HL-60 (cell line): ENCODE measurements at regions not wholly inside any gene's neighbourhood (a gene's known extent, or its start where the extent isn't known, plus 50 kb on each side); places are given as distances from the start of the nearest gene placed in this dataset.

ENCODE experiments used
- GABPA ChIP-seq: IDR thresholded peaks from 2 replicates; pipeline ENCODE4 v1.6.1; 2012; ENCODE audit warnings: low read depth
- POLR2AphosphoS5 ChIP-seq: IDR thresholded peaks from 2 replicates; pipeline ENCODE4 v1.6.1; 2012; ENCODE audit warnings: low read depth
- SPI1 ChIP-seq: IDR thresholded peaks from 2 replicates; pipeline ENCODE4 v1.6.1; 2012; ENCODE audit warnings: low read depth, mild to moderate bottlenecking, borderline replicate concordance
- TF ChIP-seq, protein P1 (sequence below): IDR thresholded peaks from one replicate; pipeline ENCODE4 v1.5.1; 2011; ENCODE audit warnings: low read length, control low read depth, inconsistent platforms; ENCODE audit not compliant: insufficient read depth

DNA sequence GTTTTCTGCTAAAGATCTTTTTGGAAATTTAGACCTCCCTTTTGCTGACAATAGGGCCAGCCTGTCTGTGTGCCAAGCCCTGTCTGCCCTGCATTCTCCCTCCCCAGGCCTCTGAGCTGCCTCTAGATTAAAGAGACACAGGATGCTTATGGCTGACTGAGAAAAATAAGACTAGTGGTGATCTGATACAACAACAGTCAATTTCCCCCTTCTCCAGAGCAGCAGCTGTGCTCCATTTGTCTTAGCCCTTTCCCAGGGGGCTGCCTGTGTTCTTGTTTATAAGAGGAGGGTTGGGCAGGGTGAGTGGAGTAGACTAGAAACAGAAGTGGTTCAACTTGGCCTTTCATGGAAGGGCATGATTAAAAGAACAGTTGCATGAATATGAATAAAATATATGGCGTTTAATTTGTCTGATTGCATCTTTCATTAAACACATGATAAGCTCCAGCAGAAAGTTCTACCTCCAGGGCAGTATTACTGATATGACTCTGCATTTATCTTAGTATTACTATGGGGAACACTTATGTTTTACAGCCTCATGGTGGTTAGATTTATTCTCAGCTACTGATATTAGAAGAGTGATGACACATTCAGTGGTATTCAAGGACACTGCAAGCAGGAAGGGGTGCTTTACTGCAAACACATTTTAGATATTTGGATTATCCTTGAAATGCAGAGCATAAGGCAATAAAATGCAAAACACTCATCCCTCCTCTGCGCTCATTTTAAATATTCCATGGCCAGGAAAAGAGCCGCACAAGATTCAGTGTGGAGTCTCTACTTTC is 150.2 kb upstream of the CLEC14A start:
- TF ChIP-seq, protein P1, sequence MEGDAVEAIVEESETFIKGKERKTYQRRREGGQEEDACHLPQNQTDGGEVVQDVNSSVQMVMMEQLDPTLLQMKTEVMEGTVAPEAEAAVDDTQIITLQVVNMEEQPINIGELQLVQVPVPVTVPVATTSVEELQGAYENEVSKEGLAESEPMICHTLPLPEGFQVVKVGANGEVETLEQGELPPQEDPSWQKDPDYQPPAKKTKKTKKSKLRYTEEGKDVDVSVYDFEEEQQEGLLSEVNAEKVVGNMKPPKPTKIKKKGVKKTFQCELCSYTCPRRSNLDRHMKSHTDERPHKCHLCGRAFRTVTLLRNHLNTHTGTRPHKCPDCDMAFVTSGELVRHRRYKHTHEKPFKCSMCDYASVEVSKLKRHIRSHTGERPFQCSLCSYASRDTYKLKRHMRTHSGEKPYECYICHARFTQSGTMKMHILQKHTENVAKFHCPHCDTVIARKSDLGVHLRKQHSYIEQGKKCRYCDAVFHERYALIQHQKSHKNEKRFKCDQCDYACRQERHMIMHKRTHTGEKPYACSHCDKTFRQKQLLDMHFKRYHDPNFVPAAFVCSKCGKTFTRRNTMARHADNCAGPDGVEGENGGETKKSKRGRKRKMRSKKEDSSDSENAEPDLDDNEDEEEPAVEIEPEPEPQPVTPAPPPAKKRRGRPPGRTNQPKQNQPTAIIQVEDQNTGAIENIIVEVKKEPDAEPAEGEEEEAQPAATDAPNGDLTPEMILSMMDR, result no peak
- TF ChIP-seq POLR2AphosphoS5 (no peak), SPI1 (no peak), GABPA (no peak)
